ENCODE measurements at regions not wholly inside any gene's neighbourhood (a gene's known extent, or its start where the extent isn't known, plus 50 kb on each side); places are given as distances from the start of the nearest gene placed in this dataset.

- H3K36me3 Mint-ChIP-seq = peaks cover 6 to 17% of the 10 kb centered on the region in 2 donors
- Histone ChIP-seq H3K27ac (ENCODE audit: low read depth, low read length) (no peak overlapping the region), H3K4me3 (ENCODE audit: low read length in 2 of 2) (no peak overlapping the region), H3K4me1 (ENCODE audit: insufficient read depth, low read length) (no peaks in the 10 kb centered on the region), H3K36me3 (ENCODE audit: insufficient read depth, low read length) (no peaks in the 10 kb centered on the region), H3K27me3 (ENCODE audit: insufficient read depth, low read length) (no peaks in the 10 kb centered on the region), H3K9me3 (ENCODE audit: control insufficient read depth in 1 of 2, low read length in 2 of 2) (no peaks in the 10 kb centered on the region)
- ChIA-PET POLR2A (ENCODE audit: partially characterized antibody) (no interaction called here), CTCF (ENCODE audit: partially characterized antibody) (no interaction called here)
- peaks cover 0 to 7% (median 4%) of the 10 kb centered on the region in 8 donors for H3K9me3 Mint-ChIP-seq
- peaks cover 6 to 18% (median 9%) of the 10 kb centered on the region in 4 donors for H3K4me1 Mint-ChIP-seq
- H3K27ac Mint-ChIP-seq = peak overlapping the region in 1 of 7 donors; percentile 48
- no peaks in the 10 kb centered on the region for H3K27me3 Mint-ChIP-seq
- DNase-seq = no peak
- no peak overlapping the region for H3K4me3 Mint-ChIP-seq
- intact Hi-C loops (cut with micrococcal nuclease) = no loop called here
Measured at GRCh38 chr21:28627261-28627660, 365.4 kb downstream of the LTN1 start.

- POLR2A ChIA-PET (ENCODE audit: partially characterized antibody) = no interaction called here
- Histone ChIP-seq H3K27me3 (ENCODE audit: insufficient read depth, low read length) (no peaks in the 10 kb centered on the region), H3K9me3 (ENCODE audit: control insufficient read depth in 1 of 2, low read length in 2 of 2) (no peaks in the 10 kb centered on the region), H3K4me3 (ENCODE audit: low read length in 2 of 2) (no peak overlapping the region), H3K27ac (ENCODE audit: low read depth, low read length) (no peak overlapping the region), H3K36me3 (ENCODE audit: insufficient read depth, low read length) (no peaks in the 10 kb centered on the region), H3K4me1 (ENCODE audit: insufficient read depth, low read length) (no peaks in the 10 kb centered on the region)
- Mint-ChIP-seq H3K36me3 (peaks cover 9 to 30% of the 10 kb centered on the region in 2 donors), H3K4me1 (peaks cover 7 to 18% (median 9%) of the 10 kb centered on the region in 4 donors), H3K4me3 (no peak overlapping the region), H3K9me3 (peaks cover 0 to 10% (median 5%) of the 10 kb centered on the region in 8 donors), H3K27ac (no peak overlapping the region), H3K27me3 (no peaks in the 10 kb centered on the region)
- intact Hi-C loops (cut with micrococcal nuclease) = no loop called here
- CTCF ChIA-PET (ENCODE audit: partially characterized antibody) = no interaction called here
- no peak for DNase-seq
Measured at GRCh38 chr21:28624626-28625025, 368.1 kb downstream of the LTN1 start.

GRCh38 chr21:28617300-28617699, 375.4 kb downstream of the LTN1 start:
- Mint-ChIP-seq H3K36me3 (peaks cover 2 to 14% of the 10 kb centered on the region in 2 donors), H3K9me3 (peaks cover 0 to 5% (median 0%) of the 10 kb centered on the region in 8 donors), H3K4me1 (peaks cover 0 to 3% (median 1%) of the 10 kb centered on the region in 4 donors), H3K27me3 (no peaks in the 10 kb centered on the region), H3K4me3 (no peak overlapping the region), H3K27ac (peak overlapping the region in 1 of 7 donors; percentile 15)
- Histone ChIP-seq H3K27me3 (ENCODE audit: insufficient read depth, low read length) (no peaks in the 10 kb centered on the region), H3K4me3 (ENCODE audit: low read length in 2 of 2) (no peak overlapping the region), H3K4me1 (ENCODE audit: insufficient read depth, low read length) (no peaks in the 10 kb centered on the region), H3K36me3 (ENCODE audit: insufficient read depth, low read length) (no peaks in the 10 kb centered on the region), H3K9me3 (ENCODE audit: control insufficient read depth in 1 of 2, low read length in 2 of 2) (no peaks in the 10 kb centered on the region), H3K27ac (ENCODE audit: low read depth, low read length) (no peak overlapping the region)
- no peak for DNase-seq
- POLR2A ChIA-PET (ENCODE audit: partially characterized antibody) = no interaction called here
- CTCF ChIA-PET (ENCODE audit: partially characterized antibody) = no interaction called here
- intact Hi-C loops (cut with micrococcal nuclease) = no loop called here

GRCh38 chr21:28615276-28615675, 377.4 kb downstream of the LTN1 start:
- Mint-ChIP-seq H3K27me3 (no peaks in the 10 kb centered on the region), H3K9me3 (no peaks in the 10 kb centered on the region), H3K36me3 (no peaks in the 10 kb centered on the region), H3K4me3 (no peak overlapping the region), H3K27ac (no peak overlapping the region), H3K4me1 (peaks cover 0 to 4% (median 3%) of the 10 kb centered on the region in 4 donors)
- intact Hi-C loops (cut with micrococcal nuclease) = no loop called here
- H3K4me3 ChIP-seq (ENCODE audit: low read length in 2 of 2) = no peak overlapping the region
- H3K27ac ChIP-seq (ENCODE audit: low read depth, low read length) = no peak overlapping the region
- no peak for DNase-seq
- no peaks in the 10 kb centered on the region for H3K9me3 ChIP-seq (ENCODE audit: control insufficient read depth in 1 of 2, low read length in 2 of 2)
- ChIA-PET CTCF (ENCODE audit: partially characterized antibody) (no interaction called here), POLR2A (ENCODE audit: partially characterized antibody) (no interaction called here)
- no peaks in the 10 kb centered on the region for H3K27me3 ChIP-seq (ENCODE audit: insufficient read depth, low read length)
- H3K36me3 ChIP-seq (ENCODE audit: insufficient read depth, low read length) = no peaks in the 10 kb centered on the region
- H3K4me1 ChIP-seq (ENCODE audit: insufficient read depth, low read length) = no peaks in the 10 kb centered on the region

GRCh38 chr21:28614791-28615190, 377.9 kb downstream of the LTN1 start:
- H3K27ac ChIP-seq (ENCODE audit: low read depth, low read length) = no peak overlapping the region
- Mint-ChIP-seq H3K9me3 (peaks cover 0 to 3% (median 0%) of the 10 kb centered on the region in 8 donors), H3K4me3 (no peak overlapping the region), H3K36me3 (peaks cover 0 to 2% of the 10 kb centered on the region in 2 donors), H3K27me3 (no peaks in the 10 kb centered on the region), H3K27ac (no peak overlapping the region), H3K4me1 (peaks cover 0 to 4% (median 3%) of the 10 kb centered on the region in 4 donors)
- POLR2A ChIA-PET (ENCODE audit: partially characterized antibody) = no interaction called here
- no peak for DNase-seq
- H3K36me3 ChIP-seq (ENCODE audit: insufficient read depth, low read length) = no peaks in the 10 kb centered on the region
- H3K4me1 ChIP-seq (ENCODE audit: insufficient read depth, low read length) = no peaks in the 10 kb centered on the region
- CTCF ChIA-PET (ENCODE audit: partially characterized antibody) = no interaction called here
- H3K9me3 ChIP-seq (ENCODE audit: control insufficient read depth in 1 of 2, low read length in 2 of 2) = no peaks in the 10 kb centered on the region
- intact Hi-C loops (cut with micrococcal nuclease) = no loop called here
- H3K27me3 ChIP-seq (ENCODE audit: insufficient read depth, low read length) = no peaks in the 10 kb centered on the region
- no peak overlapping the region for H3K4me3 ChIP-seq (ENCODE audit: low read length in 2 of 2)

GRCh38 chr21:28608646-28609045, 384.0 kb downstream of the LTN1 start:
- H3K27ac ChIP-seq (ENCODE audit: low read depth, low read length) = no peak overlapping the region
- peaks cover 19% of the 10 kb centered on the region for H3K4me1 ChIP-seq (ENCODE audit: insufficient read depth, low read length)
- no peak overlapping the region for H3K4me3 ChIP-seq (ENCODE audit: low read length in 2 of 2)
- H3K4me3 Mint-ChIP-seq = no peak overlapping the region
- ChIA-PET CTCF (ENCODE audit: partially characterized antibody) (no interaction called here), POLR2A (ENCODE audit: partially characterized antibody) (no interaction called here)
- no peaks in the 10 kb centered on the region for H3K27me3 ChIP-seq (ENCODE audit: insufficient read depth, low read length)
- H3K9me3 ChIP-seq (ENCODE audit: control insufficient read depth in 1 of 2, low read length in 2 of 2) = no peaks in the 10 kb centered on the region
- intact Hi-C loops (cut with micrococcal nuclease) = loop anchor here (10.0 kb wide), 1 partner anchor 276 kb away; a partner anchor contains a TSS
- H3K27me3 Mint-ChIP-seq = peaks cover 0 to 2% of the 10 kb centered on the region in 2 donors
- peaks cover 9 to 13% of the 10 kb centered on the region in 2 donors for H3K36me3 Mint-ChIP-seq
- peaks cover 19 to 40% (median 20%) of the 10 kb centered on the region in 4 donors for H3K4me1 Mint-ChIP-seq
- peaks cover 0 to 10% (median 3%) of the 10 kb centered on the region in 8 donors for H3K9me3 Mint-ChIP-seq
- peak overlapping the region in 1 of 7 donors; percentile 62 for H3K27ac Mint-ChIP-seq
- no peaks in the 10 kb centered on the region for H3K36me3 ChIP-seq (ENCODE audit: insufficient read depth, low read length)
- DNase-seq = no peak

- intact Hi-C loops (cut with micrococcal nuclease) = loop anchor here (10.0 kb wide), 1 partner anchor 277 kb away; a partner anchor contains a TSS
- H3K27me3 ChIP-seq (ENCODE audit: insufficient read depth, low read length) = no peaks in the 10 kb centered on the region
- H3K4me3 ChIP-seq (ENCODE audit: low read length in 2 of 2) = no peak overlapping the region
- H3K9me3 Mint-ChIP-seq = peaks cover 0 to 13% (median 3%) of the 10 kb centered on the region in 8 donors
- no peak for DNase-seq
- H3K4me1 Mint-ChIP-seq = peaks cover 19 to 42% (median 20%) of the 10 kb centered on the region in 4 donors
- H3K27me3 Mint-ChIP-seq = peaks cover 0 to 2% of the 10 kb centered on the region in 2 donors
- no peak overlapping the region for H3K4me3 Mint-ChIP-seq
- ChIA-PET POLR2A (ENCODE audit: partially characterized antibody) (no interaction called here), CTCF (ENCODE audit: partially characterized antibody) (no interaction called here)
- H3K36me3 Mint-ChIP-seq = peaks cover 9 to 19% of the 10 kb centered on the region in 2 donors
- no peaks in the 10 kb centered on the region for H3K36me3 ChIP-seq (ENCODE audit: insufficient read depth, low read length)
- H3K27ac ChIP-seq (ENCODE audit: low read depth, low read length) = no peak overlapping the region
- H3K9me3 ChIP-seq (ENCODE audit: control insufficient read depth in 1 of 2, low read length in 2 of 2) = no peaks in the 10 kb centered on the region
- no peak overlapping the region for H3K27ac Mint-ChIP-seq
- H3K4me1 ChIP-seq (ENCODE audit: insufficient read depth, low read length) = peaks cover 19% of the 10 kb centered on the region
Measured at GRCh38 chr21:28607545-28607944, 385.1 kb downstream of the LTN1 start.

All from CD4-positive, alpha-beta memory T cell (primary cell).